B cell (primary cell): ENCODE measurements at regions not wholly inside any gene's neighbourhood (a gene's known extent, or its start where the extent isn't known, plus 50 kb on each side); places are given as distances from the start of the nearest gene placed in this dataset.

Experiments used
- CTCF ChIP-seq: fragments of 200-600 bp; IDR thresholded peaks from one replicate; pipeline ENCODE4 v1.8.0; 2022; ENCODE audit warnings: antibody characterized with exemption, mild to moderate bottlenecking
- EZH2 ChIP-seq: IDR thresholded peaks from 2 replicates; pipeline ENCODE4 v1.6.1; 2012; ENCODE audit warnings: borderline replicate concordance, low read depth, mild to moderate bottlenecking, moderate library complexity, low read length; ENCODE audit not compliant: insufficient read depth, poor library complexity, severe bottlenecking

- TF ChIP-seq EZH2 (no peak), CTCF (no peak)
Measured at GRCh38 chr13:70911286-70911685, 803.0 kb upstream of the KLHL1 start.
